Panc1 (cell line): ENCODE measurements at regions not wholly inside any gene's neighbourhood (a gene's known extent, or its start where the extent isn't known, plus 50 kb on each side); places are given as distances from the start of the nearest gene placed in this dataset.

Experiments
- ATAC-seq: fragments of 200-7000 bp; cut with Tn5 transposase; 2 replicates; pipeline ENCODE4 v1.9.1; 2020; ENCODE audit warnings: mild to moderate bottlenecking, moderate library complexity
- BruUV-seq: library from RNA; stranded (reverse); fragments of 400-500 nt; replicated peaks from 2 replicates; lab custom pipeline; 2021; lab: Mats Ljungman, UMichigan
- CTCF ChIA-PET: fragments of 300-600 bp; sonication (Branson Sonifier 250); formaldehyde crosslinking; loops from one replicate; lab custom pipeline; 2022; ENCODE audit warnings: antibody characterized with exemption; lab: Charles Lee
- POLR2A ChIA-PET: fragments of 300-600 bp; sonication (Branson Sonifier 250); formaldehyde crosslinking; loops from one replicate; lab custom pipeline; 2022; ENCODE audit warnings: antibody characterized with exemption; lab: Charles Lee
- DNase-seq: peaks from one replicate; pipeline ENCODE4 v3.0.0-alpha.2; 2010; ENCODE audit warnings: low read depth, low spot score
- H3K27ac ChIP-seq: 2 replicates; pipeline ENCODE4 v1.5.1; 2011; ENCODE audit warnings: mild to moderate bottlenecking, low read length, inconsistent platforms
- H3K27me3 ChIP-seq: fragments of 200-500 bp; sonication (Bioruptor generic); 2 replicates; pipeline ENCODE4 v1.6.0; 2014; ENCODE audit warnings: low read length, inconsistent platforms; ENCODE audit not compliant: control insufficient read depth, insufficient read depth
- H3K36me3 ChIP-seq: fragments of 200-500 bp; sonication (Bioruptor generic); 2 replicates; pipeline ENCODE4 v1.5.1; 2014; ENCODE audit warnings: inconsistent platforms, mild to moderate bottlenecking, low read length, moderate library complexity; ENCODE audit not compliant: control insufficient read depth, insufficient read depth
- H3K4me1 ChIP-seq: 2 replicates; pipeline ENCODE4 v1.5.1; 2011; ENCODE audit warnings: inconsistent platforms, mild to moderate bottlenecking, low read length, moderate library complexity; ENCODE audit not compliant: control insufficient read depth, insufficient read depth
- H3K4me3 ChIP-seq, 2 experiments: 2 replicates each; pipeline ENCODE4 v1.5.1; 2011 to 2012; ENCODE audit warnings: low read depth in 2 of 2, low read length in 2 of 2, mild to moderate bottlenecking in 2 of 2, inconsistent platforms in 1 of 2, moderate library complexity in 1 of 2
- H3K9me3 ChIP-seq: fragments of 200-500 bp; sonication (Bioruptor generic); 2 replicates; pipeline ENCODE4 v1.5.1; 2014; ENCODE audit warnings: low read depth, mild to moderate bottlenecking, inconsistent platforms, low read length, moderate library complexity; ENCODE audit not compliant: control insufficient read depth, insufficient read depth
- CTCF ChIP-seq: fragments of 450-650 bp; IDR thresholded peaks from 2 replicates; pipeline ENCODE4 v1.5.1; 2017; ENCODE audit warnings: mild to moderate bottlenecking
- POLR2AphosphoS5 ChIP-seq: IDR thresholded peaks from 2 replicates; pipeline ENCODE4 v1.6.1; 2012; ENCODE audit warnings: mild to moderate bottlenecking, low read depth, low read length, moderate library complexity
- REST ChIP-seq, 2 experiments: IDR thresholded peaks; 2 replicates each; pipeline ENCODE4 v1.6.1; 2011 to 2012; ENCODE audit warnings: low read depth in 2 of 2, control low read depth in 1 of 2, low read length in 1 of 2, mild to moderate bottlenecking in 1 of 2, moderate library complexity in 1 of 2; ENCODE audit not compliant: insufficient read depth in 1 of 2
- SIN3A ChIP-seq: IDR thresholded peaks from 2 replicates; pipeline ENCODE4 v1.6.1; 2012; ENCODE audit warnings: low read depth, mild to moderate bottlenecking, low read length, moderate library complexity, borderline replicate concordance; ENCODE audit not compliant: insufficient read depth
- TCF7L2 ChIP-seq: IDR thresholded peaks from 2 replicates; pipeline ENCODE4 v1.6.1; 2011; ENCODE audit warnings: mild to moderate bottlenecking, low read depth, low read length, inconsistent platforms
- in situ Hi-C: cut with HindIII; loops from 2 replicates; pipeline ENCODE4 v1.10.0; 2016; ENCODE audit warnings: low sequenced_read_pairs, low pct_unique_long_range_greater_than_20kb
- intact Hi-C: fragments of 100-400 bp; cut with micrococcal nuclease; formaldehyde crosslinking; loops from one replicate; pipeline ENCODE4 v1.10.0; 2022; ENCODE audit not compliant: unreplicated experiment

GRCh38 chr15:85311647-85312046 lies 68.8 kb upstream of the AKAP13 start:
- no peak for TF ChIP-seq REST (IDR thresholded peaks at IDR 0.05; ENCODE audit: insufficient read depth in 1 of 2, low read depth in 2 of 2, low read length in 1 of 2)
- no peak for TF ChIP-seq TCF7L2
- CTCF ChIA-PET: interaction anchor here (0.5 kb wide), 1 partner anchor 9 kb away, joined by 3 read pairs; no protein-coding TSS in a partner anchor
- in situ Hi-C loops (no loop called here), intact Hi-C loops (no loop called here)
- POLR2A ChIA-PET: no interaction called here
- H3K4me3 ChIP-seq: no peak overlapping the region
- no peak overlapping the region for H3K27ac ChIP-seq
- DNase-seq: no peak
- H3K4me1 ChIP-seq: no peaks in the 10 kb centered on the region
- no peaks in the 10 kb centered on the region for H3K9me3 ChIP-seq
- H3K36me3 ChIP-seq: no peaks in the 10 kb centered on the region
- ATAC-seq: no peak
- H3K27me3 ChIP-seq: no peaks in the 10 kb centered on the region
- BruUV-seq: no TSS peak

- no peak for TF ChIP-seq SIN3A
- no peak for TF ChIP-seq CTCF
- TF ChIP-seq POLR2AphosphoS5: no peak
- no peak for TF ChIP-seq REST (IDR thresholded peaks at IDR 0.05; ENCODE audit: insufficient read depth in 1 of 2, low read depth in 2 of 2, low read length in 1 of 2)
- TF ChIP-seq TCF7L2: no peak
- no peaks in the 10 kb centered on the region for H3K4me1 ChIP-seq
- ChIA-PET CTCF (interaction anchor here (0.6 kb wide), 1 partner anchor 102 kb away, joined by 3 read pairs; no protein-coding TSS in a partner anchor), POLR2A (no interaction called here)
- H3K36me3 ChIP-seq: no peaks in the 10 kb centered on the region
- no peak overlapping the region for H3K27ac ChIP-seq
- in situ Hi-C loops: no loop called here
- ATAC-seq: peak; percentile 46; the same call in 1 of the 2 replicates
- H3K4me3 ChIP-seq: no peak overlapping the region
- no TSS peak for BruUV-seq
- no peak for DNase-seq
- H3K27me3 ChIP-seq: no peaks in the 10 kb centered on the region
- intact Hi-C loops: no loop called here
- no peaks in the 10 kb centered on the region for H3K9me3 ChIP-seq
Measured at GRCh38 chr15:85312486-85312885, 67.9 kb upstream of the AKAP13 start.
